ENCODE measurements at regions not wholly inside any gene's neighbourhood (a gene's known extent, or its start where the extent isn't known, plus 50 kb on each side); places are given as distances from the start of the nearest gene placed in this dataset.

GRCh38 chr4:186891859-186892486 is 168.3 kb upstream of the FAT1 start:
- Mint-ChIP-seq H3K4me1 (ENCODE audit: low read depth) (no peaks in the 10 kb centered on the region), H3K36me3 (ENCODE audit: low read depth) (no peaks in the 10 kb centered on the region), H3K9me3 (peaks cover 9% of the 10 kb centered on the region), H3K27ac (no peak overlapping the region), H3K27me3 (no peaks in the 10 kb centered on the region), H3K4me3 (no peak overlapping the region)
- POLR2A ChIA-PET: no interaction called here
- Histone ChIP-seq H3K4me3 (ENCODE audit: low read length) (no peak overlapping the region), H3K27me3 (ENCODE audit: control insufficient read depth in 1 of 2, insufficient read depth in 2 of 2, low read length in 2 of 2) (no peaks in the 10 kb centered on the region), H3K4me1 (ENCODE audit: insufficient read depth, low read length) (no peaks in the 10 kb centered on the region), H3K36me3 (ENCODE audit: insufficient read depth, low read length) (no peaks in the 10 kb centered on the region), H3K9me3 (ENCODE audit: control insufficient read depth in 1 of 2, insufficient read depth in 1 of 2, low read length in 2 of 2) (peaks cover 4 to 26% of the 10 kb centered on the region in 2 experiments), H3K27ac (ENCODE audit: low read depth in 1 of 2, low read length in 2 of 2) (no peak overlapping the region)
- CTCF ChIA-PET: no interaction called here
- no peak for TF ChIP-seq CTCF (IDR thresholded peaks at IDR 0.05)
- intact Hi-C loops (cut with DNase I, micrococcal nuclease): no loop called here
- ATAC-seq (ENCODE audit: poor library complexity): no peak
- DNase-seq: no peak

- ATAC-seq (ENCODE audit: poor library complexity): no peak
- ChIA-PET POLR2A (no interaction called here), CTCF (no interaction called here)
- Histone ChIP-seq H3K4me3 (ENCODE audit: low read length) (no peak overlapping the region), H3K27ac (ENCODE audit: low read depth in 1 of 2, low read length in 2 of 2) (no peak overlapping the region), H3K27me3 (ENCODE audit: control insufficient read depth in 1 of 2, insufficient read depth in 2 of 2, low read length in 2 of 2) (no peaks in the 10 kb centered on the region), H3K36me3 (ENCODE audit: insufficient read depth, low read length) (no peaks in the 10 kb centered on the region), H3K9me3 (ENCODE audit: control insufficient read depth in 1 of 2, insufficient read depth in 1 of 2, low read length in 2 of 2) (peaks cover 4 to 15% of the 10 kb centered on the region in 2 experiments), H3K4me1 (ENCODE audit: insufficient read depth, low read length) (no peaks in the 10 kb centered on the region)
- no peak overlapping the region for H3K4me3 Mint-ChIP-seq
- H3K4me1 Mint-ChIP-seq (ENCODE audit: low read depth): no peaks in the 10 kb centered on the region
- intact Hi-C loops (cut with DNase I, micrococcal nuclease): no loop called here
- no peaks in the 10 kb centered on the region for H3K27me3 Mint-ChIP-seq
- H3K36me3 Mint-ChIP-seq (ENCODE audit: low read depth): no peaks in the 10 kb centered on the region
- H3K9me3 Mint-ChIP-seq: peaks cover 16% of the 10 kb centered on the region
- TF ChIP-seq CTCF (IDR thresholded peaks at IDR 0.05): no peak
- DNase-seq: no peak
- H3K27ac Mint-ChIP-seq: no peak overlapping the region
Measured at GRCh38 chr4:186898367-186898766, 174.7 kb upstream of the FAT1 start.

DNA sequence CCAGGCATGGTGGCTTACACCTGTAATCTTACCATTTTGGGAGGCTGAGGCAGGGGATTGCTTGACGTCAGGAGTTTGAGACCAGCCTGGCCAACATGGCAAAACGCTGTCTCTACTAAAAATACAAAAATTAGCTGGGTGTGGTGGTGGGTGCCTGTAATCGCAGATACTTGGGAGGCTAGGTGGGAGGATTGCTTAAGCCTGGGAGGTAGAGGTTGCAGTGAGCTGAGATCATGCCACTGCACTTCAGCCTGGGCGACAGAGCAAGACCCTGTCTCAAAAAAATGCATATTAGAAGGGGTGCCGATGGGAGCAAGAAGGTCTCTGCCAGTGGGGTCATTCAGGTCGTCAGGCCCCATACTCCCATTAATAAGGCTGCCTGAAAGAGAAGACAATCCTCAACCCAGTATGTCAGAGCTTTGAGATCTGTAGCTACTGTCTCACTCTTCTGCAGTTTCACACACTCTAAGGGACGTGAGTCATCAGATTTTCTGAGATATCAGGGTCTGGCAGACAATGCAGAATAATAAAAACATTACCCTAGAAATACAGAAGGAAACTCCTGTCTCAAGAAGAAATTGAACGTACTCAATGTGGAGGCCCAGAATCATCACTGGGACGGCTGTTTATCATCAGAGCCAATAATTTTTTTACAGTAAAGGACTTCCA is 176.7 kb upstream of the FAT1 start:
- Mint-ChIP-seq H3K36me3 (ENCODE audit: low read depth) (no peaks in the 10 kb centered on the region), H3K4me1 (ENCODE audit: low read depth) (no peaks in the 10 kb centered on the region), H3K27me3 (no peaks in the 10 kb centered on the region), H3K27ac (no peak overlapping the region), H3K4me3 (no peak overlapping the region), H3K9me3 (peaks cover 14% of the 10 kb centered on the region)
- ChIA-PET CTCF (no interaction called here), POLR2A (interaction anchor here (0.6 kb wide), 1 partner anchor 339 kb away, joined by 3 read pairs; no protein-coding TSS in a partner anchor)
- no peak overlapping the region for H3K4me3 ChIP-seq (ENCODE audit: low read length)
- no peak for TF ChIP-seq CTCF (IDR thresholded peaks at IDR 0.05)
- H3K27ac ChIP-seq (ENCODE audit: low read depth in 1 of 2, low read length in 2 of 2): no peak overlapping the region
- DNase-seq (no peak), ATAC-seq (ENCODE audit: poor library complexity) (no peak)
- intact Hi-C loops (cut with DNase I, micrococcal nuclease): no loop called here
- no peaks in the 10 kb centered on the region for H3K27me3 ChIP-seq (ENCODE audit: control insufficient read depth in 1 of 2, insufficient read depth in 2 of 2, low read length in 2 of 2)
- H3K9me3 ChIP-seq (ENCODE audit: control insufficient read depth in 1 of 2, insufficient read depth in 1 of 2, low read length in 2 of 2): peaks cover 0 to 12% of the 10 kb centered on the region in 2 experiments
- no peaks in the 10 kb centered on the region for H3K36me3 ChIP-seq (ENCODE audit: insufficient read depth, low read length)
- H3K4me1 ChIP-seq (ENCODE audit: insufficient read depth, low read length): no peaks in the 10 kb centered on the region
